Astrocyte (in vitro differentiated cells and primary cell): ENCODE measurements at regions not wholly inside any gene's neighbourhood (a gene's known extent, or its start where the extent isn't known, plus 50 kb on each side); places are given as distances from the start of the nearest gene placed in this dataset.
A peak's percentile ranks its signal among the peaks of the same experiment; 100 is the strongest.

ENCODE experiments used
- DNase-seq: peaks from one replicate; pipeline ENCODE4 v3.0.0-alpha.2; 2010; ENCODE audit warnings: low read depth
- FAIRE-seq: peaks from 2 replicates; lab custom pipeline; 2011; peaks lifted over from hg19 to GRCh38; lab: Jason Lieb, UNC
- H2AFZ ChIP-seq: 2 replicates; pipeline ENCODE4 v1.6.0; 2012; ENCODE audit warnings: low read depth, low read length, inconsistent platforms
- H3K27ac ChIP-seq: 2 replicates; pipeline ENCODE4 v1.5.1; 2011; ENCODE audit warnings: low read depth, low read length, inconsistent platforms
- H3K27me3 ChIP-seq: 2 replicates; pipeline ENCODE4 v1.6.0; 2011; ENCODE audit warnings: low read length, inconsistent platforms; ENCODE audit not compliant: insufficient read depth
- H3K36me3 ChIP-seq: 2 replicates; pipeline ENCODE4 v1.5.1; 2011; ENCODE audit warnings: low read length, inconsistent platforms; ENCODE audit not compliant: insufficient read depth
- H3K4me1 ChIP-seq: 2 replicates; pipeline ENCODE4 v1.5.1; 2011; ENCODE audit warnings: low read length, inconsistent platforms; ENCODE audit not compliant: insufficient read depth
- H3K4me2 ChIP-seq: 2 replicates; pipeline ENCODE4 v1.6.0; 2012; ENCODE audit warnings: low read length, inconsistent platforms
- H3K4me3 ChIP-seq: 2 replicates; pipeline ENCODE4 v1.5.1; 2011; ENCODE audit warnings: low read depth, mild to moderate bottlenecking, low read length, inconsistent platforms; ENCODE audit not compliant: insufficient read depth
- H3K79me2 ChIP-seq: 2 replicates; pipeline ENCODE4 v1.6.0; 2012; ENCODE audit warnings: mild to moderate bottlenecking, low read length, inconsistent platforms; ENCODE audit not compliant: insufficient read depth
- H3K9ac ChIP-seq: 2 replicates; pipeline ENCODE4 v1.6.0; 2012; ENCODE audit warnings: mild to moderate bottlenecking, low read length, inconsistent platforms
- H3K9me3 ChIP-seq: 2 replicates; pipeline ENCODE4 v1.5.1; 2012; ENCODE audit warnings: low read depth, mild to moderate bottlenecking, low read length, inconsistent platforms; ENCODE audit not compliant: insufficient read depth
- H4K20me1 ChIP-seq: 2 replicates; pipeline ENCODE4 v1.6.0; 2012; ENCODE audit warnings: low read length, inconsistent platforms; ENCODE audit not compliant: insufficient read depth
- H3K27ac Mint-ChIP-seq: one replicate; pipeline ENCODE4 v1.8.0; 2021; ENCODE audit warnings: mild to moderate bottlenecking, mixed read lengths; ENCODE audit not compliant: unreplicated experiment
- H3K27me3 Mint-ChIP-seq: one replicate; pipeline ENCODE4 v1.8.0; 2021; ENCODE audit warnings: low read depth, mixed read lengths; ENCODE audit not compliant: unreplicated experiment
- H3K36me3 Mint-ChIP-seq: one replicate; pipeline ENCODE4 v1.8.0; 2021; ENCODE audit warnings: low read depth, mixed read lengths; ENCODE audit not compliant: unreplicated experiment
- H3K4me1 Mint-ChIP-seq: one replicate; pipeline ENCODE4 v1.8.0; 2021; ENCODE audit warnings: low read depth, mixed read lengths; ENCODE audit not compliant: unreplicated experiment
- H3K4me3 Mint-ChIP-seq: one replicate; pipeline ENCODE4 v1.8.0; 2021; ENCODE audit warnings: mild to moderate bottlenecking, moderate library complexity, mixed read lengths; ENCODE audit not compliant: unreplicated experiment
- H3K9me3 Mint-ChIP-seq: one replicate; pipeline ENCODE4 v1.8.0; 2021; ENCODE audit warnings: mild to moderate bottlenecking, mixed read lengths; ENCODE audit not compliant: unreplicated experiment
- EZH2 ChIP-seq: IDR thresholded peaks from 2 replicates; pipeline ENCODE4 v1.6.1; 2012; ENCODE audit warnings: mild to moderate bottlenecking, low read length, inconsistent platforms; ENCODE audit not compliant: insufficient read depth
- TF ChIP-seq, protein P1 (sequence below): IDR thresholded peaks from 2 replicates; pipeline ENCODE4 v1.5.1; 2011; ENCODE audit warnings: low read depth, mild to moderate bottlenecking, inconsistent platforms, low read length, moderate library complexity; ENCODE audit not compliant: insufficient read depth

DNA sequence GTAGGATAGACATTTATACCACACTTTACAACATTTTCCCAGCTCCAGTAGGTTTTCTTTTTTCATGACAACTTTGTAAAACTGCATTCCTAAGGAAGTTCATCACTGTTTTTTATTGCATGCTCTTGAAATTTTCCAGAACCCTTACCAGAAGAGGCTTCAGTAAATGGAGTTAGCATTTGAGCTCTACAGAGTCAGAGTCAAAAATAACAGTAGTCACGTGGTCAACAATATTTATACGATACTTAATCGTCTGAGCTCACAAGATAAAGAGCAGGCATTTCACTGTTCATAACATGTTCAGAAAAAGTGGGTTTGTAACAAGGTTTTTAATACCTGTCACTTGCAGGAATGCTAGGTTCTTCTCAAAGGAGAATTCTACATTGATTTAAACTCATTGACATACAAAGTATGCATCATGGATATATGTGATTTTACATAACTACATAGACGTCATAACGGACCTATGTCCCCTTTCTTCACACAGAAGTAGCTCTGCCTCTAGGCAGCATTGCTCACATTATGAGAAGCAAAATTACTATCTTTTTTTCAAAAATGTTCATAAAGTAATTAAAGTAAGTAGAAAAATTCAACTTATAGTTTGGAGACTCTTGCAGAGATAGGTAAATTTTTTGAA is 187.0 kb upstream of the COL3A1 start:
- H3K4me1 Mint-ChIP-seq: peaks cover 46% of the 10 kb centered on the region
- Histone ChIP-seq H3K4me1 (peaks cover 36% of the 10 kb centered on the region), H3K36me3 (no peaks in the 10 kb centered on the region), H3K9ac (peak overlapping the region; percentile 74), H3K9me3 (no peaks in the 10 kb centered on the region), H3K4me3 (no peak overlapping the region), H2AFZ (peak overlapping the region; percentile 34), H3K27me3 (no peaks in the 10 kb centered on the region), H4K20me1 (no peaks in the 10 kb centered on the region), H3K4me2 (peak overlapping the region; percentile 62), H3K79me2 (no peaks in the 10 kb centered on the region), H3K27ac (peak overlapping the region; percentile 91)
- peak overlapping the region; percentile 9 for H3K4me3 Mint-ChIP-seq
- no peaks in the 10 kb centered on the region for H3K27me3 Mint-ChIP-seq
- DNase-seq: peak; percentile 93
- H3K9me3 Mint-ChIP-seq: no peaks in the 10 kb centered on the region
- H3K27ac Mint-ChIP-seq: peak overlapping the region; percentile 98
- TF ChIP-seq, protein P1, sequence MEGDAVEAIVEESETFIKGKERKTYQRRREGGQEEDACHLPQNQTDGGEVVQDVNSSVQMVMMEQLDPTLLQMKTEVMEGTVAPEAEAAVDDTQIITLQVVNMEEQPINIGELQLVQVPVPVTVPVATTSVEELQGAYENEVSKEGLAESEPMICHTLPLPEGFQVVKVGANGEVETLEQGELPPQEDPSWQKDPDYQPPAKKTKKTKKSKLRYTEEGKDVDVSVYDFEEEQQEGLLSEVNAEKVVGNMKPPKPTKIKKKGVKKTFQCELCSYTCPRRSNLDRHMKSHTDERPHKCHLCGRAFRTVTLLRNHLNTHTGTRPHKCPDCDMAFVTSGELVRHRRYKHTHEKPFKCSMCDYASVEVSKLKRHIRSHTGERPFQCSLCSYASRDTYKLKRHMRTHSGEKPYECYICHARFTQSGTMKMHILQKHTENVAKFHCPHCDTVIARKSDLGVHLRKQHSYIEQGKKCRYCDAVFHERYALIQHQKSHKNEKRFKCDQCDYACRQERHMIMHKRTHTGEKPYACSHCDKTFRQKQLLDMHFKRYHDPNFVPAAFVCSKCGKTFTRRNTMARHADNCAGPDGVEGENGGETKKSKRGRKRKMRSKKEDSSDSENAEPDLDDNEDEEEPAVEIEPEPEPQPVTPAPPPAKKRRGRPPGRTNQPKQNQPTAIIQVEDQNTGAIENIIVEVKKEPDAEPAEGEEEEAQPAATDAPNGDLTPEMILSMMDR: no peak
- no peak for TF ChIP-seq EZH2
- H3K36me3 Mint-ChIP-seq: no peaks in the 10 kb centered on the region
- FAIRE-seq: peak; percentile 66

DNA sequence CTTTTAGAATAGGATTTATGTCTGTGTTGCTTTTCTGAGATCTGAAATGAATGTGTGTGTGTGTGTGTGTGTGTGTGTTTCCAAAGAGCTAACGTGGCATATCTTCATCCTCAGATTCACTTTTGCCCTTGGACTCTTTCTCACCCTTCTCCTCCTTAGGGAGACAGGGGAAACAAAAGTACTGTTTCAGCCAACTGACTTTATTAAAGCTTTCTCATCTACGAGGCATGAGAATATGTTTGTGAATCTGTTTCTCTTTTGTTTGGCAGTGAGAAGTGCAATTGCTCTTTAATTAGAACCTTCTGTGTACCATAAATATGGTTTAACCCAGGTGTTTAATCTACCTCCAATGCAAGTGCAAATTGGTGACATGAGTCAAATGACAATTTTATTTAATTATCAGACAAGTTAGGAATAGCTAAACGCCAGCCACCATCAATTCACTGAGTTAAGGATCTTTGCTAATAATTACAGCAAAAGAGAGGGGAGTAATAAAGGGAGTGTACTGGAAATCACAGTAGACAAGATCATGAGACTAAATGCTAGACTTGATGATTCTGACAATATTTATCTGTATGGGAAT is 186.4 kb upstream of the COL3A1 start:
- Histone ChIP-seq H3K4me3 (no peak overlapping the region), H3K9me3 (no peaks in the 10 kb centered on the region), H3K27ac (peak overlapping the region; percentile 91), H3K79me2 (no peaks in the 10 kb centered on the region), H3K36me3 (no peaks in the 10 kb centered on the region), H4K20me1 (no peaks in the 10 kb centered on the region), H3K4me2 (peak overlapping the region; percentile 40), H3K4me1 (peaks cover 36% of the 10 kb centered on the region), H3K9ac (peak overlapping the region; percentile 74), H2AFZ (peak overlapping the region; percentile 2), H3K27me3 (no peaks in the 10 kb centered on the region)
- TF ChIP-seq, protein P1: no peak
- TF ChIP-seq EZH2: no peak
- Mint-ChIP-seq H3K4me1 (peaks cover 46% of the 10 kb centered on the region), H3K27ac (peak overlapping the region; percentile 98), H3K27me3 (no peaks in the 10 kb centered on the region), H3K9me3 (no peaks in the 10 kb centered on the region), H3K36me3 (no peaks in the 10 kb centered on the region), H3K4me3 (peak overlapping the region; percentile 27)
- FAIRE-seq (no peak), DNase-seq (peak; percentile 42)

DNA sequence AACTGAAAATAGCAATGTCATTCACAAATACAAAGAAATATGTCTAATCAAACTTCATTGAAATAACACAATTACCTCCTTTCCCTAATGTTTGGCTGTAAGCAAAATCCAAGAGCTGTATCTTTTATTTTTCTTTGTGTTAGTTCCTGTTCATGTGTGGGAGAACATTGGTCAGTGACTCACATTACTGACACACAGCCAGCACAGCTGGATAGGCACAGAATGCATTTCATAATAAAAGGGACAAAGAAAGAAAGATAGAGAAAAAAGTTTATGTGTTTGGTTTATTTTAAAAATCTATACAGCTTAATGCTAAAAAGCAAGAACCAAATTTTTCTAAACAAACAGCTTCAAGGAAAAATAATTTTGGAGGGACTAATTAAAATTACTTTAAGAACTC is 185.6 kb upstream of the COL3A1 start:
- peaks cover 46% of the 10 kb centered on the region for H3K4me1 Mint-ChIP-seq
- no peaks in the 10 kb centered on the region for H3K9me3 ChIP-seq
- peak overlapping the region; percentile 64 for H3K4me2 ChIP-seq
- H3K4me3 ChIP-seq: no peak overlapping the region
- TF ChIP-seq EZH2: no peak
- TF ChIP-seq, protein P1: no peak
- DNase-seq (peak; percentile 91), FAIRE-seq (peak; percentile 87)
- H3K36me3 Mint-ChIP-seq: no peaks in the 10 kb centered on the region
- no peaks in the 10 kb centered on the region for H3K79me2 ChIP-seq
- H3K27me3 ChIP-seq: no peaks in the 10 kb centered on the region
- H3K9me3 Mint-ChIP-seq: no peaks in the 10 kb centered on the region
- peaks cover 36% of the 10 kb centered on the region for H3K4me1 ChIP-seq
- no peaks in the 10 kb centered on the region for H3K27me3 Mint-ChIP-seq
- peak overlapping the region; percentile 69 for H3K9ac ChIP-seq
- H3K4me3 Mint-ChIP-seq: no peak overlapping the region
- H3K27ac ChIP-seq: peak overlapping the region; percentile 91
- H4K20me1 ChIP-seq: no peaks in the 10 kb centered on the region
- H2AFZ ChIP-seq: no peak overlapping the region
- H3K36me3 ChIP-seq: no peaks in the 10 kb centered on the region
- peak overlapping the region; percentile 98 for H3K27ac Mint-ChIP-seq
